Neural crest cell (in vitro differentiated cells): ENCODE measurements at regions not wholly inside any gene's neighbourhood (a gene's known extent, or its start where the extent isn't known, plus 50 kb on each side); places are given as distances from the start of the nearest gene placed in this dataset.

Experiments
- DNase-seq: peaks from one replicate; pipeline ENCODE4 v3.0.0; 2021; ENCODE audit warnings: low read depth, mixed read lengths, low spot score
- H3K27ac Mint-ChIP-seq: one replicate; pipeline ENCODE4 v1.8.0; 2021; ENCODE audit warnings: mild to moderate bottlenecking, mixed read lengths; ENCODE audit not compliant: unreplicated experiment
- H3K27me3 Mint-ChIP-seq: 2 replicates; pipeline ENCODE4 v1.8.0; 2021; ENCODE audit warnings: low read depth, mild to moderate bottlenecking, mixed read lengths
- H3K36me3 Mint-ChIP-seq: 2 replicates; pipeline ENCODE4 v1.8.0; 2021; ENCODE audit warnings: low read depth, mild to moderate bottlenecking, mixed read lengths
- H3K4me1 Mint-ChIP-seq: 2 replicates; pipeline ENCODE4 v1.8.0; 2021; ENCODE audit warnings: mixed read lengths
- H3K4me3 Mint-ChIP-seq: one replicate; pipeline ENCODE4 v1.8.0; 2021; ENCODE audit warnings: mild to moderate bottlenecking, mixed read lengths
- H3K9me3 Mint-ChIP-seq: 2 replicates; pipeline ENCODE4 v1.8.0; 2021; ENCODE audit warnings: mixed read lengths
- CTCF ChIP-seq: fragments of 200-600 bp; sonication (generic); conservative IDR thresholded peaks from 2 replicates; pipeline ENCODE4 v1.5.0; 2021; ENCODE audit warnings: antibody characterized with exemption, mild to moderate bottlenecking

GRCh38 chr9:106052735-106053134 lies 358.4 kb downstream of the TMEM38B start:
- Mint-ChIP-seq H3K4me1 (peaks cover 11% of the 10 kb centered on the region), H3K27me3 (no peaks in the 10 kb centered on the region)

GRCh38 chr9:106056328-106056727 lies 362.0 kb downstream of the TMEM38B start:
- H3K36me3 Mint-ChIP-seq = peaks cover 12% of the 10 kb centered on the region
- H3K9me3 Mint-ChIP-seq = peaks cover 7% of the 10 kb centered on the region
- DNase-seq = no peak
- peaks cover 11% of the 10 kb centered on the region for H3K4me1 Mint-ChIP-seq
- TF ChIP-seq CTCF = no peak
- no peak overlapping the region for H3K4me3 Mint-ChIP-seq
- no peaks in the 10 kb centered on the region for H3K27me3 Mint-ChIP-seq
- no peak overlapping the region for H3K27ac Mint-ChIP-seq

More at GRCh38 chr9:106052735-106053134, 358.4 kb downstream of the TMEM38B start:
- Mint-ChIP-seq H3K9me3 (peaks cover 8% of the 10 kb centered on the region), H3K4me3 (no peak overlapping the region), H3K36me3 (peaks cover 6% of the 10 kb centered on the region), H3K27ac (no peak overlapping the region)
- no peak for TF ChIP-seq CTCF
- DNase-seq = no peak

- H3K36me3 Mint-ChIP-seq = peaks cover 12% of the 10 kb centered on the region
- H3K4me1 Mint-ChIP-seq = no peaks in the 10 kb centered on the region
- H3K4me3 Mint-ChIP-seq = no peak overlapping the region
- peaks cover 7% of the 10 kb centered on the region for H3K9me3 Mint-ChIP-seq
- TF ChIP-seq CTCF = no peak
- no peak for DNase-seq
- no peaks in the 10 kb centered on the region for H3K27me3 Mint-ChIP-seq
- H3K27ac Mint-ChIP-seq = no peak overlapping the region
Observed at GRCh38 chr9:106058460-106058859, 364.1 kb downstream of the TMEM38B start.

GRCh38 chr9:106059886-106060285 lies 365.5 kb downstream of the TMEM38B start:
- Mint-ChIP-seq H3K36me3 (peaks cover 7% of the 10 kb centered on the region), H3K9me3 (peaks cover 5% of the 10 kb centered on the region), H3K27ac (no peak overlapping the region), H3K4me1 (no peaks in the 10 kb centered on the region), H3K4me3 (no peak overlapping the region), H3K27me3 (no peaks in the 10 kb centered on the region)
- DNase-seq = no peak
- no peak for TF ChIP-seq CTCF

- H3K36me3 Mint-ChIP-seq = peaks cover 6% of the 10 kb centered on the region
- DNase-seq = no peak
Observed at GRCh38 chr9:106060885-106061284, 366.5 kb downstream of the TMEM38B start.

More at GRCh38 chr9:106060885-106061284, 366.5 kb downstream of the TMEM38B start:
- Mint-ChIP-seq H3K4me1 (no peaks in the 10 kb centered on the region), H3K9me3 (peaks cover 4% of the 10 kb centered on the region), H3K4me3 (no peak overlapping the region), H3K27me3 (no peaks in the 10 kb centered on the region), H3K27ac (no peak overlapping the region)
- TF ChIP-seq CTCF = no peak
